Fibroblast of the aortic adventitia (primary cell): ENCODE measurements at regions not wholly inside any gene's neighbourhood (a gene's known extent, or its start where the extent isn't known, plus 50 kb on each side); places are given as distances from the start of the nearest gene placed in this dataset.

Experiments
- DNase-seq: peaks from one replicate; pipeline ENCODE4 v3.0.0-alpha.2; 2010; ENCODE audit warnings: low read depth
- H3K4me3 ChIP-seq: 2 replicates; pipeline ENCODE4 v1.5.1; 2011; ENCODE audit warnings: low read depth, mild to moderate bottlenecking, control low read depth, low read length, moderate library complexity
- TF ChIP-seq, protein P1 (sequence below): IDR thresholded peaks from 2 replicates; pipeline ENCODE4 v1.5.1; 2011; ENCODE audit warnings: mild to moderate bottlenecking, low read length, control low read depth, inconsistent platforms; ENCODE audit not compliant: insufficient read depth

DNA sequence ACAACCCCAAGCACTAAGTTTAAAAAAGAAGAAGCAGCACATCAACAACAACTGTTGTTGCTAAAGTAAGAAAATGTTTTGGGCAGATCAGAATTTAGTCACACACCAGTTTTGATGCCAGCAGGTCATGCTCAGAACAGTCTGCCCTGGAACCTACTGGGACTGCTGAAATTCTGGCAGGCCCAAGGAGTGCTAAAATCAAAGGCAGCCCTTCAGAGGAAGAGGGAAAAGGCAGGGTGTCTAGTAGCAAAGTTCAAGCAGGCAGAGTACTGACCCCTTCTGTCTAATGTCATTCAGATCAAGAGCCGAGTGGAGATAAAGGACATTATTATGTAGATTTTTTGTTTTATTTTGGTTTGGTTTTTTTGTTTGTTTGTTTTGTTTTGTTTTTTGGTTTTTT lies 96.6 kb upstream of the LOC128125822 start:
- no peak for DNase-seq
- TF ChIP-seq, protein P1, sequence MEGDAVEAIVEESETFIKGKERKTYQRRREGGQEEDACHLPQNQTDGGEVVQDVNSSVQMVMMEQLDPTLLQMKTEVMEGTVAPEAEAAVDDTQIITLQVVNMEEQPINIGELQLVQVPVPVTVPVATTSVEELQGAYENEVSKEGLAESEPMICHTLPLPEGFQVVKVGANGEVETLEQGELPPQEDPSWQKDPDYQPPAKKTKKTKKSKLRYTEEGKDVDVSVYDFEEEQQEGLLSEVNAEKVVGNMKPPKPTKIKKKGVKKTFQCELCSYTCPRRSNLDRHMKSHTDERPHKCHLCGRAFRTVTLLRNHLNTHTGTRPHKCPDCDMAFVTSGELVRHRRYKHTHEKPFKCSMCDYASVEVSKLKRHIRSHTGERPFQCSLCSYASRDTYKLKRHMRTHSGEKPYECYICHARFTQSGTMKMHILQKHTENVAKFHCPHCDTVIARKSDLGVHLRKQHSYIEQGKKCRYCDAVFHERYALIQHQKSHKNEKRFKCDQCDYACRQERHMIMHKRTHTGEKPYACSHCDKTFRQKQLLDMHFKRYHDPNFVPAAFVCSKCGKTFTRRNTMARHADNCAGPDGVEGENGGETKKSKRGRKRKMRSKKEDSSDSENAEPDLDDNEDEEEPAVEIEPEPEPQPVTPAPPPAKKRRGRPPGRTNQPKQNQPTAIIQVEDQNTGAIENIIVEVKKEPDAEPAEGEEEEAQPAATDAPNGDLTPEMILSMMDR, result no peak
- H3K4me3 ChIP-seq, result no peak overlapping the region

DNA sequence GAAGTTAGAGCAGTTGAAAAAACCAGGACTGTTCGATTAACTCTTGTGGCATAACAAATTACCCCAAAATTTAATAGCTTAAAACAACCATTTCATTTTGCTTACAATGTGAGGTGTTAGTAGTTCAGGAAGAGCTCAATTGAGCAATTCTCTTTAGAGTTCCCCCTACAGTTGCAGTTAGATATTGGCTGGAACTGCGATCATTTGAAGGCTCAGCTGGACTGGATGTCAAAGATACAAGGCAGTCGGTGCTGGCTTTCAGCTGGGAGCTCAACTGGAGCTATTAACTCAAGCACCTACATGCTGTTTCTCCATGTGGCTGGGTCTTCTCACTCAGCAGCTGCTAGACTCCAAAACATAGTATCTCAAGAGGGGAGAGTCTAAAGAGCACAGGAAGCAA lies 96.0 kb upstream of the LOC128125822 start:
- DNase-seq, result no peak
- H3K4me3 ChIP-seq, result no peak overlapping the region
- TF ChIP-seq, protein P1, result no peak

DNA sequence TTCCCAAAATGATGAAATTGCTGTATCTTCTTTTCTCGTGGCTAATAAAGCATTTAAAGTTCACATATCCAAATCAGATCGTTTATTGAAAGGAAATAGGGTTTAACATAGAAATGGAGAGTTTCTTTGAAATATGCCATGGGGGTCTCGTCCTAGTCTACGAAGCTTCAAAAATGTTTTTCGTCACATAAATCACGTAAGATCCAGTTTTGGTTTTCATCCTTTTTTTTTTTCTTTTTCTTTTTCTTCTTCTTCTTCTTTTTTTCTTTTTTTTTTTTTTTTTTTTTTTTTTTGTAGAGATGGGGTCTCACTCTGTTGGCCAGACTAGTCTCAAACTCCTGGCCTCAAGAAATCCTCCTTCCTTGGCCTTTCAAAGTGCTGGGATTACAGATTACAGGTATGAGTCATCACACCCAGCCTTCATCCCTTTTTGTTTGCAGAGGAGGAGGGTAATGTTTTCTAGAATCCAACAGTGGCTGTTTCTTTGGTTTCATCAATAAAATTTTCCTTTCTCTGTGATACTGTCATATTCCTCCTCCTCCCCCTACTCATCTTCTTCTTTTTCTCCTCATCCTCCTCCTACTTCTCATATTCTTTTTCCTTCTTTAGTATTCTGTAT lies 94.7 kb upstream of the LOC128125822 start:
- DNase-seq, result no peak
- TF ChIP-seq, protein P1, result no peak
- no peak overlapping the region for H3K4me3 ChIP-seq

DNA sequence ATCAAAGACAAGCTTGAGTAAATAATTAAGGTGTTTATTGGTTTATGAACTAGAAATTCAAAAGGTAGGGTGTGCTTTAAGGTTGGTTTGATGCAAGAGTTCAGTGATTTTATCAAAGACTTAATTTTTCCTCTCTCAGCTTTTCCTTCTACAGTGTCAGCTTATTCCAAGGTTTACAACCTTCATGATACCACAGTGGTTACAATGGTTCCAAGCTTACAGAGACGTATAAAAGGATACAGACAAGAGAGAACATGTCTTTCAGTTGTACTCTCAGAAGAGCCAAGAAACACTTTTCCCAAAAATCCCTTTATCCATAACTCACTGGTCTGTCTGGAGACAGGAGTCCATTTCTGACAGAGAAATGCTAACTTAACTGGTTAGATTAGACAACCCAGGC lies 93.5 kb upstream of the LOC128125822 start:
- no peak overlapping the region for H3K4me3 ChIP-seq
- TF ChIP-seq, protein P1, result no peak
- no peak for DNase-seq

DNA sequence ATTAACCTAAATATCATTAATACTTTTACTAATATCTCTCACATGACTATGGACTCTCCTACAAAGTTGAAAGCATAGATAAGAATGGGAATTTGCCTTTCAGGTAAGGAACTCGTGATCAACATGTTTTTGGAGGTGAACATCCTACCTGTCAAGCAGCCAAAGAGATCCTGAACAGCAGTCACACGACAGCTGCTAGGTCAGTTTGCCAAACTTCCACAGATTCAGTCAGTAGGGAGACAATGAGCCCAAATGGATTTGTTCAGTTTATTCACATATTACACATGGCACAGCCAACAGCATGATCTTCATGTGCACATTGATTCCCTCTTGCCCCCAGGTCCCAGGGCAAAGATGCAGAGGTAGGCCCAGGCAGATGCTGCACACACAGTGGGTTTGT lies 86.1 kb upstream of the LOC128125822 start:
- DNase-seq, result no peak
- TF ChIP-seq, protein P1, result no peak
- no peak overlapping the region for H3K4me3 ChIP-seq

DNA sequence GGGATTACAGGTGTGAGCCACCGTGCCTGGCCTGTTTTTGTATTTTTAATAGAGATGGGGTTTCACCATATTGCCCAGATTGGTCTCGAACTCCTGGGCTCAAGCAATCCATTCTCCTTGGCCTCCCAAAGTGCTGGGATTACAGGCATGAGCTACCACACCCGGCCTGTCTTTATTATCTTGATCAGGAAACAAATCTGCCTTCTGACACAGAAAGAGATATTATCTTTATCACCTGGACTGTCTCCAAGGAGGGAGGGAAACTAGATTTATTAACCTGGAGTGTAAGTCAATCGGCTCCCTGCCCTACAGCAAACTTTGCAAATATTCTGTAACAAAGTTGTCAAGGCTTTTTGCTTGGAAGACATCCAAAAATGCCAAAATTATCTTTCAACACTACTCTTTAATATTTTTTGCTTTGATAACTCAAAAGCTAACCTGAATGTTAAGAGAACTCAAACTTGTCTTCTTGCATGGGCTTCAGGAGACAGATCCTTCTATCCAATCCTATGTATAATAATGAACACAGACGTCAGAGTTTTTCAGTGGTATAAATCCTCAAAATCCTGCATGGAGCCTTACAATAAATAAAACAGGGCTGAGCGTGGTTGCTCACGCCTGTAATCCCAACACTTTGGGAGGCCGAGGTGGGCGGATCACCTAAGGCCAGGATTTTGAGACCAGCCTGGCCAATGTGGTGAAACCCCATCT lies 85.0 kb upstream of the LOC128125822 start:
- no peak for DNase-seq
- H3K4me3 ChIP-seq, result no peak overlapping the region
- TF ChIP-seq, protein P1, result no peak

DNA sequence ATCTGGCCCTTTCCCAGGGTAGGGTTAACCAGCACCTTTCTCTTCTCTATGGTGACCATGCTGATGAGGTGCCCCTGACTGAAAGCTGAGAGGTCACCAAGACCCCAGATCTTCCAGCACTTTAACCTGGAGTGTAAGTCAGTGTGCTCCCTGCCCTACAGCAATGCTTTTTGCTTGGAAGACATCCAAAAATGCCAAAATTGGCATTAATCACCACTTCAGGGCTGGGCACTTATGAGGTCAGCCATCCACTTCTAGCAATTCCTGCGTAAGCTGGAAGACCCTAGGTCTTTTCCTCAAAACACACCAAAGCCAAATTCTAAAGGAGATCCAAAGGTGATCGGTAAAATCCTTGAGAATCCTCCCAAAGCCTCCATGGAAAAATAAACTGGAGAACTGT lies 81.2 kb upstream of the LOC128125822 start:
- H3K4me3 ChIP-seq, result no peak overlapping the region
- DNase-seq, result no peak
- TF ChIP-seq, protein P1, result no peak
